GM18505 (cell line): ENCODE measurements at regions not wholly inside any gene's neighbourhood (a gene's known extent, or its start where the extent isn't known, plus 50 kb on each side); places are given as distances from the start of the nearest gene placed in this dataset.
"Not testable (repeated sequence)": the region's sequence is repeated elsewhere in the genome, so short reads cannot be mapped to it uniquely, and the experiment has no call there.

Source experiments
- ATAC-seq: cut with Tn5 transposase; IDR thresholded peaks from one replicate; pipeline ENCODE4 v1.9.1; 2021; ENCODE audit not compliant: unreplicated experiment
- POLR2A ChIP-seq: IDR thresholded peaks from 4 replicates; pipeline ENCODE4 v1.6.1; 2011; ENCODE audit warnings: borderline replicate concordance; ENCODE audit not compliant: insufficient read depth, insufficient read length; ENCODE audit errors: extremely low read depth

- TF ChIP-seq POLR2A: no peak
- no peak for ATAC-seq
Observed at GRCh38 chr7:114152314-114152938, 233.6 kb upstream of the PPP1R3A start.

GRCh38 chr7:114151777-114152176 lies 233.0 kb upstream of the PPP1R3A start:
- no peak for ATAC-seq
- TF ChIP-seq POLR2A: no peak

DNA sequence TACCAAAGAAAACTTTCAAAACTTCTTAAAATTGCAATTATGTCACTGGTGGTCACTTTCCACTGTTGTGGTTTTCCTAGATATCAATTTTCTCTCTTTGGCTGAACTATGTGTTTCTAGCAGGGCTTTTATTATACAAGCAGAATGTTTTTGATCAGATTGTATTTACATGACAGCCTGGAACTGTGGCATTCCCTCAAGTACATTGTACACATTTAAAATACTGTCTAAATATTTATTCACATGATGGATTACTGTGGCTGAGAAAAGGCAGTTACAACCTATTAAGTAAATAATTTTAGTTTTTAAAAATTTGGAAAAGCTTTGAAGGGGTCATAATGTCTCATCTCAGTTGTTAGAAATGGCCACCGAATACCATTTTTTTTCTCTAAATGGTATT lies 231.9 kb upstream of the PPP1R3A start:
- ATAC-seq: no peak
- no peak for TF ChIP-seq POLR2A

GRCh38 chr7:114148779-114149178 lies 230.0 kb upstream of the PPP1R3A start:
- no peak for TF ChIP-seq POLR2A
- ATAC-seq: no peak

DNA sequence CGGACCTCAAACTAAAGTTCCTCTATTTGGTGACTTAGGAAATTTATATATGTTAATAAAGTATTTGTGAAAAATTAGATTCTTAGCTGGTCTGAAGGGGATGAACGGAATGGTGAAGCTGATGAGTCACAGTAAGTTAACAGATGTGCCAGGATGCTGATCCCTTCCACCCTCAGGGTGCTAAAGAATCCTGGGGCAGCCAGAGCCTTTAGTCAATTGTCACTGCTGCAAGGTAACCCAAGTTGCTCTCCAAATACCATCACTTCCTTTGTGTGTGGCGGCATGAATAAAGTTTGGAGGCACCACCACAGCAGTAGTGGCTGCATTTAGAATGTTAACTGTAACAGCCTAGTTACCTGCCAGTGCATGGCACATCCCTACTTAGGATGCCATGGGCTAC lies 222.6 kb upstream of the PPP1R3A start:
- no peak for ATAC-seq
- no peak for TF ChIP-seq POLR2A

- no peak for TF ChIP-seq POLR2A
- no peak for ATAC-seq
Observed at GRCh38 chr7:114140561-114140960, 221.8 kb upstream of the PPP1R3A start.

GRCh38 chr7:114139690-114140089 lies 220.9 kb upstream of the PPP1R3A start:
- not testable (repeated sequence) for ATAC-seq

DNA sequence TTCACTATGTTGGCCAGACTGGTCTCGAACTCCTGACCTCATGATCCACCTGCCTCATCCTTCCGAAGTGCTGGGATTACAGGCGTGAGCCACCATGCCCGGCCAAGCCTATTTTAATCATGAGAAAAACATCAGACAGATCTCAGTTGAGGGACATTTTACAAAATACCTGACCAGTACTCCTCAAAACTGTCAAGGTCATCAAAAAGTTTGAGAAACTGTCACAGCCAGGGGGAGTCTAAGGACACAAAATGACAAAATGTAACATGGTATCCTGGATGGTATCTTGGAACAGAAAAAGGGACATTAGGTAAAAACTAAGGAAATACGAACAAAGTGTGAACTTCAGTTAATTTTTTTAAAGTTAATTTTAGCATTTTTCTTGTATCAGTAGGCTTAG lies 219.8 kb upstream of the PPP1R3A start:
- ATAC-seq: no peak
- no peak for TF ChIP-seq POLR2A

- TF ChIP-seq POLR2A: no peak
- no peak for ATAC-seq
Observed at GRCh38 chr7:114133717-114134116, 214.9 kb upstream of the PPP1R3A start.

- no peak for TF ChIP-seq POLR2A
- ATAC-seq: no peak
Observed at GRCh38 chr7:114130866-114131265, 212.1 kb upstream of the PPP1R3A start.

- no peak for ATAC-seq
Observed at GRCh38 chr7:114128880-114129279, 210.1 kb upstream of the PPP1R3A start.

DNA sequence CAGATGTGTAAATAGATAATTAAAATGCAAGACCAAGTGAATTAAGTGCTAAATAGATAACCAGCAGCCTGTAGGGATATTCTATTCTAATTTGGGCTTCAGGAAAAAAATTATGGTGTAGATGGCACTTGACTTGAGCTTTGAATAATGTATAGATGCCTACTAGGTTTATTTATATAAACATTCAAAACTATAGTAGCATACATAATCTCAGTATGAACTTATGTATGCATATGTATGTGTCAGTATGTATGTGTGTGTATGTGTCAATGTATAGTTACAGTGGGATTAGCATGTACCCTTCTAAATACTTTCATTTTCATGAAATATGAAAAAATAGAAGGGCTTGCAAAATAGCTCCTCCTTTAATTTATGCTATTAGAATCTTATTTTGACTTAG lies 207.3 kb upstream of the PPP1R3A start:
- TF ChIP-seq POLR2A: no peak
- ATAC-seq: no peak

More at GRCh38 chr7:114128880-114129279, 210.1 kb upstream of the PPP1R3A start:
- TF ChIP-seq POLR2A: no peak

- no peak for ATAC-seq
- TF ChIP-seq POLR2A: no peak
Observed at GRCh38 chr7:114112806-114113205, 194.0 kb upstream of the PPP1R3A start.

DNA sequence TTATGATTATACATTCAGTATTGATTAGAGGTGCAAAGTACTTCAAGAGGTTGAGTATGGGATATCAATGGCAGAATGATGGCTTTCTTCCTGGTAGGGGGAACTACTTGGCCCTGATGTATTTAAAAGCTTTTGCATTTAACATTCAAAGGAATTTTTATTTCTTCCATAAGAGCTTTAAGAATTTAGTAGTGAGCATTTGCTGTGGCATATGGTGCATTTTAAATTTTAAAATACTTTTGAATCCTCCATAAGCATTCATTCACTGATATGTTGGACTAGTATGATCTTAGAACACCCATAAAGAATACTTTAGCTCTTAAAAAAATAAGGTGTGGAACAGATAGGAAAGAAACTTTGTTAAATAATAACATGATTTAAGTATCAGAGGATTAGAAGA lies 191.9 kb upstream of the PPP1R3A start:
- ATAC-seq: no peak
- no peak for TF ChIP-seq POLR2A

DNA sequence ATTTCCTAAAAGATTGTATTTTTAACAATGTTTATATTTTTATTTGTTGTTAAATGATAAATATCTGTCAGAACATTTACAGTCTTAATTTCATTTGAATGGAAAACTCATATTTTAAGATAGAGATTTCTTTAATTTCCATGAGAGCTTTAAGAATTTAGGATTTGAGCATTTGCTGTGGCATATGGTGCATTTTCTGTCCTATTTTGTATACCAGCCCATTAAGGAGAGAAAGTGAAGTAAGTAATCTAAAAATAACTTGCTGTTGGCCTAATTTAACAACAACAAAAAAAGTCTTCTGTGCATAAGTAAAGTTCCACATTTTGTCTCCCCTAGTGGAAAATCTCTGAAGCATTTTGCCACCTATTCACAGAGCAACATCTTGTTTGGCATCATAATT lies 190.9 kb upstream of the PPP1R3A start:
- no peak for ATAC-seq
- TF ChIP-seq POLR2A: no peak
